ENCODE measurements at regions not wholly inside any gene's neighbourhood (a gene's known extent, or its start where the extent isn't known, plus 50 kb on each side); places are given as distances from the start of the nearest gene placed in this dataset.

DNA sequence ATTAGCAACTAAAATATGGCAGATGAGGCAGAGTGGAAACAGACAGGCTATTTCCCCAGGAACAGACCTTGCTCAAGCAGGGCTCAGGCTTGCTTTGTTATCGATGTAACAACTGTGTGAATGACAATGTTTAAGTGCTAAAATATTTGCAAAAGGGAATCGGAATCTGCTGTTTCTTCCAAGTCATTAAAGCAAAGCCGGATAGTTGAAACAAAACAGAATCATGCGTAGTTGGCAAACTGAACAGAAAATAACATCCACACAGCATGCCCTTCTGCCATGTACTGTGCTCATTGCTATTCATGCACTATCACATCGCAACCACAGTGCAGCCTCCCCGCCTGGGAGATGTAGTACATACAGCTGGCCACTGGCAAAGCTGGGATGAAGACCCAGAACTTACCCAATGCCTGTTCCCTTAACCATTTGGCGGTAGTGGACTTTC, 799.1 kb downstream of the DIAPH3 start:
- TF ChIP-seq CTCF (IDR thresholded peaks at IDR 0.05; ENCODE audit: poor library complexity) (no peak), EZH2phosphoT487 (IDR thresholded peaks at IDR 0.05; ENCODE audit: low read depth, severe bottlenecking, unreplicated experiment) (no peak), EZH2 (IDR thresholded peaks at IDR 0.05; ENCODE audit: borderline replicate concordance) (no peak)

Measured in hepatocyte (in vitro differentiated cells).